H1 (cell line): ENCODE measurements at regions not wholly inside any gene's neighbourhood (a gene's known extent, or its start where the extent isn't known, plus 50 kb on each side); places are given as distances from the start of the nearest gene placed in this dataset.

Experiments used
- CHD1 ChIP-seq: IDR thresholded peaks from 2 replicates; pipeline ENCODE4 v1.6.1; 2012; ENCODE audit warnings: low read depth, low read length, improper control_type of control experiment
- CHD7 ChIP-seq: fragments of 300-600 bp; sonication (generic); IDR thresholded peaks from 2 replicates; pipeline ENCODE4 v1.7.1; 2012; ENCODE audit warnings: low read length, moderate library complexity, mild to moderate bottlenecking, inconsistent platforms; ENCODE audit not compliant: insufficient replicate concordance
- HDAC2 ChIP-seq, 2 experiments: fragments of 300-600 bp in 1 of 2; sonication (generic) in 1 of 2; IDR thresholded peaks; 2 replicates each; pipeline ENCODE4 v1.6.1; 2011 to 2012; ENCODE audit warnings: low read depth in 2 of 2, low read length in 2 of 2, mild to moderate bottlenecking in 2 of 2, moderate library complexity in 2 of 2, borderline replicate concordance in 1 of 2, inconsistent platforms in 1 of 2
- HDAC6 ChIP-seq: IDR thresholded peaks from one replicate; pipeline ENCODE4 v1.7.1; 2012; ENCODE audit warnings: low read depth, mild to moderate bottlenecking, inconsistent platforms, low read length, moderate library complexity
- KDM1A ChIP-seq: fragments of 200-600, 300-600 bp; sonication (generic); IDR thresholded peaks from 2 replicates; pipeline ENCODE4 v1.7.1; 2016; ENCODE audit warnings: mild to moderate bottlenecking, low read length, borderline replicate concordance
- KDM5A ChIP-seq: fragments of 200-600 bp; IDR thresholded peaks from 2 replicates; pipeline ENCODE4 v1.7.1; 2012; ENCODE audit warnings: mild to moderate bottlenecking, low read length, inconsistent platforms, mixed read lengths
- POU5F1 ChIP-seq: IDR thresholded peaks from 2 replicates; pipeline ENCODE4 v1.6.1; 2011; ENCODE audit warnings: low read depth, mild to moderate bottlenecking, low read length, moderate library complexity
- SAP30 ChIP-seq: fragments of 300-600 bp; sonication (generic); IDR thresholded peaks from 2 replicates; pipeline ENCODE4 v1.7.1; 2012; ENCODE audit warnings: low read length, moderate library complexity, mild to moderate bottlenecking, inconsistent platforms; ENCODE audit not compliant: insufficient read depth, insufficient replicate concordance
- SIN3A ChIP-seq, 2 experiments: IDR thresholded peaks in 1 of 2; conservative IDR thresholded peaks in 1 of 2; 2 replicates each; pipeline ENCODE4 v1.6.1; 2011 to 2012; ENCODE audit warnings: low read length in 2 of 2, improper control_type of control experiment in 1 of 2, low read depth in 1 of 2, mild to moderate bottlenecking in 1 of 2
- SIX5 ChIP-seq: IDR thresholded peaks from 2 replicates; pipeline ENCODE4 v1.6.1; 2011; ENCODE audit warnings: mild to moderate bottlenecking, low read depth, low read length
- SRF ChIP-seq: IDR thresholded peaks from 2 replicates; pipeline ENCODE4 v1.6.1; 2011; ENCODE audit warnings: mild to moderate bottlenecking, low read depth, low read length, moderate library complexity
- TEAD4 ChIP-seq: IDR thresholded peaks from 2 replicates; pipeline ENCODE4 v1.6.1; 2012; ENCODE audit warnings: low read depth, low read length, inconsistent platforms, mixed read lengths

- TF ChIP-seq CHD7, result no peak
- no peak for TF ChIP-seq SRF
- TF ChIP-seq HDAC2 (IDR thresholded peaks at IDR 0.05; ENCODE audit: borderline replicate concordance in 1 of 2, low read depth in 2 of 2, low read length in 2 of 2), result no peak
- TF ChIP-seq HDAC6, result no peak
- no peak for TF ChIP-seq KDM5A
- TF ChIP-seq KDM1A, result no peak
- no peak for TF ChIP-seq SAP30
- no peak for TF ChIP-seq SIX5
- no peak for TF ChIP-seq SIN3A (conservative IDR thresholded peaks at IDR 0.05 in 1 of 2, IDR thresholded peaks at IDR 0.05 in 1 of 2; ENCODE audit: low read depth in 1 of 2, low read length in 2 of 2)
- TF ChIP-seq TEAD4, result no peak
- TF ChIP-seq CHD1, result no peak
- no peak for TF ChIP-seq POU5F1
Observed at GRCh38 chr3:23723141-23723540, 82.6 kb upstream of the UBE2E1 start (continued).
